MG63 (cell line): ENCODE measurements at regions not wholly inside any gene's neighbourhood (a gene's known extent, or its start where the extent isn't known, plus 50 kb on each side); places are given as distances from the start of the nearest gene placed in this dataset.
"Not testable (repeated sequence)": the region's sequence is repeated elsewhere in the genome, so short reads cannot be mapped to it uniquely, and the experiment has no call there.

Experiments used
- DNase-seq: peaks from one replicate; pipeline ENCODE4 v3.0.0-alpha.2; 2020
- H3K27me3 ChIP-seq: fragments of 250-450 bp; sonication (Bioruptor Pico); 2 replicates; pipeline ENCODE4 v1.5.1; 2020; ENCODE audit warnings: mild to moderate bottlenecking, moderate library complexity
- H3K36me3 ChIP-seq: fragments of 250-450 bp; sonication (Bioruptor Pico); 2 replicates; pipeline ENCODE4 v1.5.1; 2020; ENCODE audit warnings: mild to moderate bottlenecking, moderate library complexity
- H3K4me3 ChIP-seq: fragments of 250-450 bp; sonication (Bioruptor Pico); 2 replicates; pipeline ENCODE4 v1.5.1; 2020; ENCODE audit warnings: mild to moderate bottlenecking, moderate library complexity
- H3K9me3 ChIP-seq: fragments of 250-450 bp; sonication (Bioruptor Pico); 2 replicates; pipeline ENCODE4 v1.5.1; 2020; ENCODE audit warnings: mild to moderate bottlenecking, moderate library complexity

DNA sequence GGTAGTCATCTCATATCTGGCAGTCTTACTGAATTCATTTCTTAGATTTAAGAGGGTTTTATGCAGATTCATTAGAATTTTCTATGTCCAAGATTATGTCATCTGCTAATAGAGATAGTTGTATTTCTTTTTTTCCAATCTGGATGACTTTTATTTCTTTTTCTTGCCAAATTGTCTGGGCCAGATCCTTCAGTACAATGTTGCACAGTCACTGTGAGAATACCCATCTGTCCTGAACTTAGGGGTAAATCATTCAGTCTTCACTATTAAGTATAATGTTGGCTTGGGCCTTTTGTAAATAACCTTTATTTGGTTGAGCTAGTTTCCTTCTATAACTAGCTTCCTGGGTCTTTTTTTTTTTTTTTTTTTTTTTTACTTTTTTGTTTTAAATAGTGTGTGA is 213.1 kb downstream of the ANKRD30BL start:
- H3K9me3 ChIP-seq, DNase-seq, H3K4me3 ChIP-seq, H3K36me3 ChIP-seq, H3K27me3 ChIP-seq: not testable (repeated sequence)

DNA sequence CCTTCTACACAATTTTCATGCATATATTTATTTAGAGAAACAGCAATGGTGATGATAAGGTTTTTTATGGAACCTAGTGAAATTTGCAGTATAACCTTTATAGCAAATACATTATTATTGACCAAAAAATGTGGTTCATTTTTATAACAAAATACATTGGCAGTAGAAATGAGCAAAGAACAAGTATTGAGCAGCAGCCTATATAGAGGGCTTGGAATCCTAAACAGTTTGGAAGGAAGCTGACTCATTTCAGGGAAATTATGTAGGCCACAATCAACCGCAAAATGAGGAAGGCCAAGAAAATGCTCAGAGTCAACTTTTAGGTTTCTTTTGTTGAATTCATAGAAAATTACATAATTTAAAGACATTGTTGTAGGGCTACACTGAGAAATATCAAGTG is 238.5 kb downstream of the ANKRD30BL start:
- H3K4me3 ChIP-seq, H3K36me3 ChIP-seq, H3K27me3 ChIP-seq, H3K9me3 ChIP-seq, DNase-seq: not testable (repeated sequence)

DNA sequence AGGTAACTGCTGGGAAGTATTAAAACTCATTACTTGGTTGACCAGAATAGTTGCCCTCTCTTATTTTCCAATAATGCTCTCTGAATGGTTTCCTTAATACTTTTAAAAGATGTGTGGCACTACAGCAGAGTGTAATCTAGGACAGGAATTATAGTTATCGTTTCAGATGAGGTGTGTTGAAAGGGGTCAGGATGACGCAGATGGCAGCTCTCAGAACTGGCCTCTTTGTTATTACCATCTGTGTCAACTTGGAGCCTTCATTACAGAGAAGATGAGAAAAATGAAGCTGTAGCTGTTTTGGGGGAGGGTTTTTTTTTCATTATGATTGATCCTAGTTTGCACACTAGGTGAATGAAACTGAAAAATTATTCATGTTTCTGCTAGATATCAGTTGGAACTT is 238.9 kb downstream of the ANKRD30BL start:
- H3K36me3 ChIP-seq, H3K27me3 ChIP-seq, H3K9me3 ChIP-seq, H3K4me3 ChIP-seq, DNase-seq: not testable (repeated sequence)
